ENCODE measurements at regions not wholly inside any gene's neighbourhood (a gene's known extent, or its start where the extent isn't known, plus 50 kb on each side); places are given as distances from the start of the nearest gene placed in this dataset.

- Mint-ChIP-seq H3K4me1 (ENCODE audit: low read depth) (no peaks in the 10 kb centered on the region), H3K27ac (no peak overlapping the region), H3K9me3 (ENCODE audit: low read depth) (no peaks in the 10 kb centered on the region), H3K36me3 (no peaks in the 10 kb centered on the region), H3K4me3 (no peak overlapping the region), H3K27me3 (peaks cover 1% of the 10 kb centered on the region)
These were observed 1445.4 kb downstream of the EFNB2 start for GRCh38 chr13:105089858-105090643.

GRCh38 chr13:105087945-105088344 lies 1447.5 kb downstream of the EFNB2 start:
- Mint-ChIP-seq H3K4me1 (ENCODE audit: low read depth) (no peaks in the 10 kb centered on the region), H3K9me3 (ENCODE audit: low read depth) (no peaks in the 10 kb centered on the region), H3K27ac (no peak overlapping the region), H3K36me3 (no peaks in the 10 kb centered on the region), H3K27me3 (no peaks in the 10 kb centered on the region), H3K4me3 (no peak overlapping the region)

GRCh38 chr13:105084931-105085330 lies 1450.5 kb downstream of the EFNB2 start:
- Mint-ChIP-seq H3K27ac (no peak overlapping the region), H3K4me3 (no peak overlapping the region), H3K9me3 (ENCODE audit: low read depth) (no peaks in the 10 kb centered on the region), H3K4me1 (ENCODE audit: low read depth) (no peaks in the 10 kb centered on the region), H3K27me3 (no peaks in the 10 kb centered on the region), H3K36me3 (no peaks in the 10 kb centered on the region)

- Mint-ChIP-seq H3K36me3 (no peaks in the 10 kb centered on the region), H3K27ac (no peak overlapping the region), H3K4me1 (ENCODE audit: low read depth) (no peaks in the 10 kb centered on the region), H3K4me3 (no peak overlapping the region), H3K9me3 (ENCODE audit: low read depth) (no peaks in the 10 kb centered on the region), H3K27me3 (no peaks in the 10 kb centered on the region)
These were observed 1451.5 kb downstream of the EFNB2 start for GRCh38 chr13:105083992-105084391.

GRCh38 chr13:105074755-105075154 lies 1460.7 kb downstream of the EFNB2 start:
- no peak overlapping the region for H3K27ac Mint-ChIP-seq
- no peaks in the 10 kb centered on the region for H3K9me3 Mint-ChIP-seq (ENCODE audit: low read depth)
- no peaks in the 10 kb centered on the region for H3K36me3 Mint-ChIP-seq
- peaks cover 1% of the 10 kb centered on the region for H3K4me1 Mint-ChIP-seq (ENCODE audit: low read depth)
- H3K27me3 Mint-ChIP-seq: peaks cover 2% of the 10 kb centered on the region
- H3K4me3 Mint-ChIP-seq: no peak overlapping the region

GRCh38 chr13:105073041-105073440 lies 1462.4 kb downstream of the EFNB2 start:
- Mint-ChIP-seq H3K9me3 (ENCODE audit: low read depth) (no peaks in the 10 kb centered on the region), H3K36me3 (no peaks in the 10 kb centered on the region), H3K4me1 (ENCODE audit: low read depth) (peaks cover 1% of the 10 kb centered on the region), H3K4me3 (no peak overlapping the region), H3K27me3 (peaks cover 2% of the 10 kb centered on the region), H3K27ac (no peak overlapping the region)

- Mint-ChIP-seq H3K4me1 (ENCODE audit: low read depth) (no peaks in the 10 kb centered on the region), H3K9me3 (ENCODE audit: low read depth) (no peaks in the 10 kb centered on the region), H3K4me3 (no peak overlapping the region), H3K36me3 (no peaks in the 10 kb centered on the region), H3K27me3 (no peaks in the 10 kb centered on the region), H3K27ac (no peak overlapping the region)
These were observed 1465.0 kb downstream of the EFNB2 start for GRCh38 chr13:105070452-105070851.

GRCh38 chr13:105069106-105069505 lies 1466.4 kb downstream of the EFNB2 start:
- Mint-ChIP-seq H3K27me3 (no peaks in the 10 kb centered on the region), H3K4me1 (ENCODE audit: low read depth) (no peaks in the 10 kb centered on the region), H3K27ac (no peak overlapping the region), H3K4me3 (no peak overlapping the region), H3K36me3 (no peaks in the 10 kb centered on the region), H3K9me3 (ENCODE audit: low read depth) (no peaks in the 10 kb centered on the region)

- Mint-ChIP-seq H3K27ac (no peak overlapping the region), H3K27me3 (no peaks in the 10 kb centered on the region), H3K4me1 (ENCODE audit: low read depth) (no peaks in the 10 kb centered on the region), H3K4me3 (no peak overlapping the region), H3K36me3 (no peaks in the 10 kb centered on the region), H3K9me3 (ENCODE audit: low read depth) (no peaks in the 10 kb centered on the region)
These were observed 1471.8 kb downstream of the EFNB2 start for GRCh38 chr13:105063676-105064075.

GRCh38 chr13:105059786-105060185 lies 1475.7 kb downstream of the EFNB2 start:
- Mint-ChIP-seq H3K27me3 (no peaks in the 10 kb centered on the region), H3K27ac (no peak overlapping the region), H3K4me3 (no peak overlapping the region), H3K9me3 (ENCODE audit: low read depth) (no peaks in the 10 kb centered on the region), H3K4me1 (ENCODE audit: low read depth) (no peaks in the 10 kb centered on the region), H3K36me3 (no peaks in the 10 kb centered on the region)

- Mint-ChIP-seq H3K27ac (no peak overlapping the region), H3K36me3 (no peaks in the 10 kb centered on the region), H3K27me3 (no peaks in the 10 kb centered on the region), H3K9me3 (ENCODE audit: low read depth) (no peaks in the 10 kb centered on the region), H3K4me3 (no peak overlapping the region), H3K4me1 (ENCODE audit: low read depth) (no peaks in the 10 kb centered on the region)
These were observed 1476.9 kb downstream of the EFNB2 start for GRCh38 chr13:105058517-105058916.

- Mint-ChIP-seq H3K36me3 (no peaks in the 10 kb centered on the region), H3K4me1 (ENCODE audit: low read depth) (no peaks in the 10 kb centered on the region), H3K4me3 (no peak overlapping the region), H3K27ac (no peak overlapping the region), H3K9me3 (ENCODE audit: low read depth) (no peaks in the 10 kb centered on the region), H3K27me3 (no peaks in the 10 kb centered on the region)
These were observed 1482.8 kb downstream of the EFNB2 start for GRCh38 chr13:105052711-105053110.

GRCh38 chr13:105050686-105051085 lies 1484.8 kb downstream of the EFNB2 start:
- no peaks in the 10 kb centered on the region for H3K4me1 Mint-ChIP-seq (ENCODE audit: low read depth)
- no peak overlapping the region for H3K27ac Mint-ChIP-seq
- H3K27me3 Mint-ChIP-seq: no peaks in the 10 kb centered on the region
- no peaks in the 10 kb centered on the region for H3K36me3 Mint-ChIP-seq
- H3K9me3 Mint-ChIP-seq (ENCODE audit: low read depth): no peaks in the 10 kb centered on the region
- H3K4me3 Mint-ChIP-seq: no peak overlapping the region

- Mint-ChIP-seq H3K9me3 (ENCODE audit: low read depth) (peaks cover 2% of the 10 kb centered on the region), H3K4me1 (ENCODE audit: low read depth) (no peaks in the 10 kb centered on the region), H3K4me3 (no peak overlapping the region), H3K27me3 (no peaks in the 10 kb centered on the region), H3K27ac (no peak overlapping the region), H3K36me3 (no peaks in the 10 kb centered on the region)
These were observed 1486.8 kb downstream of the EFNB2 start for GRCh38 chr13:105048677-105049076.

- no peaks in the 10 kb centered on the region for H3K36me3 Mint-ChIP-seq
These were observed 1487.7 kb downstream of the EFNB2 start for GRCh38 chr13:105047676-105048295.

GRCh38 chr13:105037110-105037509 lies 1498.4 kb downstream of the EFNB2 start:
- H3K36me3 Mint-ChIP-seq: no peaks in the 10 kb centered on the region
- no peaks in the 10 kb centered on the region for H3K9me3 Mint-ChIP-seq (ENCODE audit: low read depth)
- no peaks in the 10 kb centered on the region for H3K4me1 Mint-ChIP-seq (ENCODE audit: low read depth)
- no peaks in the 10 kb centered on the region for H3K27me3 Mint-ChIP-seq
- no peak overlapping the region for H3K4me3 Mint-ChIP-seq
- H3K27ac Mint-ChIP-seq: no peak overlapping the region

More at GRCh38 chr13:105047676-105048295, 1487.7 kb downstream of the EFNB2 start:
- H3K4me1 Mint-ChIP-seq (ENCODE audit: low read depth): no peaks in the 10 kb centered on the region
- no peaks in the 10 kb centered on the region for H3K27me3 Mint-ChIP-seq
- no peak overlapping the region for H3K4me3 Mint-ChIP-seq
- H3K27ac Mint-ChIP-seq: no peak overlapping the region
- peaks cover 8% of the 10 kb centered on the region for H3K9me3 Mint-ChIP-seq (ENCODE audit: low read depth)
